B cell (primary cell): ENCODE measurements at regions not wholly inside any gene's neighbourhood (a gene's known extent, or its start where the extent isn't known, plus 50 kb on each side); places are given as distances from the start of the nearest gene placed in this dataset.

Source experiments
- ATAC-seq: fragments of 200-7000 bp; cut with Tn5 transposase; one replicate; pipeline ENCODE4 v1.10.0; 2021; ENCODE audit warnings: low read depth, mild to moderate bottlenecking, moderate number of reproducible peaks, moderate library complexity
- CTCF ChIA-PET: fragments of 350-600 bp; sonication (Branson Sonifier 250); formaldehyde crosslinking; loops from one replicate; lab custom pipeline; 2021; ENCODE audit warnings: antibody characterized with exemption, inconsistent platforms; lab: Charles Lee
- POLR2A ChIA-PET: fragments of 350-600 bp; sonication (Branson Sonifier 250); formaldehyde crosslinking; loops from one replicate; lab custom pipeline; 2021; ENCODE audit warnings: antibody characterized with exemption; lab: Charles Lee
- DNase-seq: peaks from one replicate; pipeline ENCODE4 v3.0.0; 2013
- H2AFZ ChIP-seq: 2 replicates; pipeline ENCODE4 v1.6.1; 2012; ENCODE audit warnings: mild to moderate bottlenecking, low read depth, low read length; ENCODE audit not compliant: insufficient read depth, poor library complexity, severe bottlenecking
- H3K27ac ChIP-seq, 2 donors: 1 replicate in 1 of 2; 2 replicates in 1 of 2; pipeline ENCODE4 v1.5.1; 2012 to 2013; ENCODE audit warnings: low read length in 2 of 2, mild to moderate bottlenecking in 2 of 2, moderate library complexity in 1 of 2
- H3K27me3 ChIP-seq, 4 experiments: fragments of 200-600 bp in 1 of 4; sonication (generic) in 1 of 4; replicated peaks in 1 of 4; 1 replicate in 2 of 4; 2 replicates in 2 of 4; pipeline versions ENCODE4 v1.6.1 to v1.7.0; 2013 to 2016; ENCODE audit warnings: low read length in 3 of 4, mild to moderate bottlenecking in 2 of 4, mixed read lengths in 1 of 4, moderate library complexity in 1 of 4; ENCODE audit not compliant: insufficient read depth in 4 of 4, control insufficient read depth in 3 of 4; ENCODE audit errors: control extremely low read depth in 1 of 4
- H3K36me3 ChIP-seq, 2 experiments: replicated peaks in 1 of 2; 1 replicate in 1 of 2; 2 replicates in 1 of 2; pipeline versions ENCODE4 v1.6.1 to v1.7.1; 2013; ENCODE audit warnings: low read length in 1 of 2; ENCODE audit not compliant: insufficient read depth in 2 of 2, control insufficient read depth in 1 of 2; ENCODE audit errors: control extremely low read depth in 1 of 2, extremely low read depth in 1 of 2
- H3K4me1 ChIP-seq, 2 donors: fragments of 200-600 bp in 1 of 2; sonication (generic) in 1 of 2; 1 replicate in 1 of 2; 2 replicates in 1 of 2; pipeline versions ENCODE4 v1.5.1 to v1.6.1; 2013 to 2017; ENCODE audit warnings: low read length in 2 of 2; ENCODE audit not compliant: control insufficient read depth in 2 of 2, insufficient read depth in 2 of 2
- H3K4me2 ChIP-seq: replicated peaks from 2 replicates; pipeline ENCODE3; 2012; ENCODE audit warnings: mild to moderate bottlenecking, low read depth, low read length; ENCODE audit not compliant: poor library complexity, severe bottlenecking
- H3K4me3 ChIP-seq, 5 experiments: fragments of 200-600 bp in 1 of 5; sonication (generic) in 1 of 5; 1 replicate in 3 of 5; 2 replicates in 2 of 5; pipeline versions ENCODE4 v1.5.1 to v1.7.0; 2011 to 2016; ENCODE audit warnings: low read length in 4 of 5, mild to moderate bottlenecking in 4 of 5, low read depth in 2 of 5, control low read depth in 1 of 5, moderate library complexity in 1 of 5; ENCODE audit not compliant: insufficient read depth in 1 of 5; ENCODE audit errors: control extremely low read depth in 1 of 5, extremely low read depth in 1 of 5
- H3K79me2 ChIP-seq: fragments of 200-600 bp; sonication (generic); one replicate; pipeline ENCODE4 v1.6.0; 2016; ENCODE audit warnings: low read length; ENCODE audit not compliant: control insufficient read depth, insufficient read depth
- H3K9ac ChIP-seq: fragments of 200-600 bp; sonication (generic); 2 replicates; pipeline ENCODE4 v1.6.1; 2017; ENCODE audit warnings: mild to moderate bottlenecking, low read length, moderate library complexity
- H3K9me3 ChIP-seq, 3 donors: one replicate each; pipeline versions ENCODE4 v1.6.1 to v1.7.1; 2013; ENCODE audit warnings: low read length in 2 of 3; ENCODE audit not compliant: control insufficient read depth in 2 of 3, insufficient read depth in 1 of 3; ENCODE audit errors: control extremely low read depth in 1 of 3
- H4K20me1 ChIP-seq: 2 replicates; pipeline ENCODE4 v1.6.0; 2012; ENCODE audit warnings: mild to moderate bottlenecking, low read length; ENCODE audit not compliant: insufficient read depth, control insufficient read depth, poor library complexity, severe bottlenecking
- H3K27ac Mint-ChIP-seq: one replicate; pipeline ENCODE4 v1.8.0; 2021; ENCODE audit warnings: mixed read lengths
- H3K27me3 Mint-ChIP-seq: one replicate; pipeline ENCODE4 v1.8.0; 2021; ENCODE audit warnings: mixed read lengths
- H3K4me1 Mint-ChIP-seq: one replicate; pipeline ENCODE4 v1.8.0; 2021; ENCODE audit warnings: mixed read lengths
- H3K4me3 Mint-ChIP-seq: one replicate; pipeline ENCODE4 v1.8.0; 2021; ENCODE audit warnings: mixed read lengths
- H3K9me3 Mint-ChIP-seq: one replicate; pipeline ENCODE4 v1.8.0; 2022; ENCODE audit warnings: mixed read lengths; ENCODE audit not compliant: insufficient read depth
- EZH2 ChIP-seq: IDR thresholded peaks from 2 replicates; pipeline ENCODE4 v1.6.1; 2012; ENCODE audit warnings: borderline replicate concordance, low read depth, mild to moderate bottlenecking, moderate library complexity, low read length; ENCODE audit not compliant: insufficient read depth, poor library complexity, severe bottlenecking
- WGBS: methylation state at CpG from one replicate; pipeline ENCODE4 v1.1.5; 2013; ENCODE audit warnings: missing lambda C conversion rate; ENCODE audit not compliant: insufficient coverage; 5-methylcytosine and 5-hydroxymethylcytosine counted together
- intact Hi-C: fragments of 100-400 bp; cut with micrococcal nuclease; formaldehyde crosslinking; loops from one replicate; pipeline ENCODE4 v1.10.0; 2022
- TF ChIP-seq, protein P1 (sequence below): fragments of 200-600 bp; IDR thresholded peaks from one replicate; pipeline ENCODE4 v1.8.0; 2022; ENCODE audit warnings: antibody characterized with exemption, mild to moderate bottlenecking

DNA sequence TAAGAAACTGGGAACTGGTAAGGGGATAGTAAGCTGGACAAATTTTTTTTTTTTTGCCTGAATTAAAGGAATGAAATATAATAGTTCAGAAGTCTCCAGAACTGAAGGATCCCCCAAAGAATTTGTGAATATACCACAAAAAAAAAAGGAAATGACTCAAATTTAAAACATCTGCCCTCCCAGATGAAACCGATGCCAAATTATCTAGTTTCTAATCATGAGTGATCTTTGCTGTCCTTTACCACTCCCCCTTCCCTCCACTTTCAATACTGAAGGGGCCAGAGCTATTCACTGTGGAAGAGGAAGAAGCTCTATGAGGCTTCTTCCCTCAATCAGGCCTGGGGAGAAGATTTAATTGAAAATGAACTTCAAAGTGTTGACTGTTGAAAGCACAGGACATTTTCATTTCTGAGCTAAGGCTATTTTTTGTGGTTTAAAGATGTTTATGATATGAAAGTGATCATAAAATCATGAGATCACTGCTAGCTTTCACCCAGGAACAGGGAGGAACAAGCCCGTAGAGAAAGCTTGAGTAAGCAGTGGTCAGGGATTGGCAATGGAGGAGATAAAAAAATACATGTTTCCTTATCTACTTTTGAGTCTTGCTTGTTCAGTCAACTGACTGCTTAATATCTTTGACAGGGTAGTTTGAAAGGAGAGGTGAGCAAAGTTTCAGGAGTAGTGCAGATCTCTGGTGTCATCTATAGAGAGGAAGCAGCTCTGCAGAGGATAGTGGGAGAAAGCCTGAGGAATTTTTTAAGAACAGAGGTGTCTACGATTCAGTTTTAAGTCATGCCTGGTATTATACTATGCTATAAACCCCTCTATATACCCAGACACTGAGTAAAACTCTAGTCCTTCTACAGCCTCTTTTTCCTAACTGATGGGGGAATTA lies 409.5 kb upstream of the FIGN start:
- Histone ChIP-seq H3K9me3 (peaks cover 0 to 9% (median 0%) of the 10 kb centered on the region in 3 donors), H3K4me1 (no peaks in the 10 kb centered on the region), H4K20me1 (no peaks in the 10 kb centered on the region), H3K27me3 (no peaks in the 10 kb centered on the region), H3K79me2 (no peaks in the 10 kb centered on the region), H3K4me2 (no peak overlapping the region), H3K27ac (no peak overlapping the region), H3K9ac (no peak overlapping the region), H3K36me3 (no peaks in the 10 kb centered on the region), H2AFZ (no peak overlapping the region), H3K4me3 (no peak overlapping the region)
- DNase-seq (no peak), ATAC-seq (no peak)
- 100% methylated on average over 1 of the region's 3 CpGs for WGBS
- TF ChIP-seq, protein P1, sequence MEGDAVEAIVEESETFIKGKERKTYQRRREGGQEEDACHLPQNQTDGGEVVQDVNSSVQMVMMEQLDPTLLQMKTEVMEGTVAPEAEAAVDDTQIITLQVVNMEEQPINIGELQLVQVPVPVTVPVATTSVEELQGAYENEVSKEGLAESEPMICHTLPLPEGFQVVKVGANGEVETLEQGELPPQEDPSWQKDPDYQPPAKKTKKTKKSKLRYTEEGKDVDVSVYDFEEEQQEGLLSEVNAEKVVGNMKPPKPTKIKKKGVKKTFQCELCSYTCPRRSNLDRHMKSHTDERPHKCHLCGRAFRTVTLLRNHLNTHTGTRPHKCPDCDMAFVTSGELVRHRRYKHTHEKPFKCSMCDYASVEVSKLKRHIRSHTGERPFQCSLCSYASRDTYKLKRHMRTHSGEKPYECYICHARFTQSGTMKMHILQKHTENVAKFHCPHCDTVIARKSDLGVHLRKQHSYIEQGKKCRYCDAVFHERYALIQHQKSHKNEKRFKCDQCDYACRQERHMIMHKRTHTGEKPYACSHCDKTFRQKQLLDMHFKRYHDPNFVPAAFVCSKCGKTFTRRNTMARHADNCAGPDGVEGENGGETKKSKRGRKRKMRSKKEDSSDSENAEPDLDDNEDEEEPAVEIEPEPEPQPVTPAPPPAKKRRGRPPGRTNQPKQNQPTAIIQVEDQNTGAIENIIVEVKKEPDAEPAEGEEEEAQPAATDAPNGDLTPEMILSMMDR: no peak
- TF ChIP-seq EZH2: no peak
- Mint-ChIP-seq H3K4me3 (no peak overlapping the region), H3K27ac (no peak overlapping the region), H3K4me1 (no peaks in the 10 kb centered on the region), H3K27me3 (no peaks in the 10 kb centered on the region), H3K9me3 (no peaks in the 10 kb centered on the region)
- intact Hi-C loops: no loop called here
- POLR2A ChIA-PET: no interaction called here
- CTCF ChIA-PET: no interaction called here

DNA sequence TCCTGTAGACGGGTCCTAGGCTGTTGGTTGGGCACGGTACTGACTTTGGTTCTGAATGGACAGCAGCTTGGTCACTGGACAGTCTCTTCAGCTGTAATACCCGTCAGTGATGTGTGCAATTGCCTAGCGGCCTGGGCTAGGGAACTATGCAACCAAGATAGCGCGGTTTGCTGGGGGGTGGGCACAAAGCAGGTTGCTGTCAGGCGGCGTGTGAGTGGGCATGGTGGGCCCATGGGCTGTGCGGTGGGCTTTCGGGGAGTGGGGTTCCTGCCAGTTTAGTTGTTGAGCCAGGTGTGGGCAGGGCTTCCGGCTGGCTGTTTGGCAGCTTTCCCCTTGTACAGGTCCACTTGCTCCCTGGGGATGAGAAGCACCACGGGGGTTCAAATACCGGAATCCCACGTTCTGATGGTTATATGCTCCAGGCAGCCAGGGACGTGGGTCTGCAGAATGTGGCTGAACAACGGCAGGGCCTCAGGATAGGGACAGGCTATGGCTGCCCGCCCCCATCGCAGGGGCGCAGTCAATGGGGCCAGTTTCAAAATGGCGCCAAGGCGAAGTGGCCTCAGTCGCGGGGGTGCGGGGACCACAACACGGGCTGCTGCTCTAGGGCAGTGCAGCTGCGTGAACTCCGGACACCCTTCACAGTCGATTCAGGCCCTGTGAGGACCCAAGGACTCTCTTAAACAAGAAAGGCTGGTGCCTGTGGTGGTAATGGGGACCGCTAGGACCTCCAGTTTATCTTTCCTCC lies 407.5 kb upstream of the FIGN start:
- Mint-ChIP-seq H3K27ac (no peak overlapping the region), H3K9me3 (no peaks in the 10 kb centered on the region), H3K4me3 (no peak overlapping the region), H3K4me1 (no peaks in the 10 kb centered on the region), H3K27me3 (no peaks in the 10 kb centered on the region)
- ATAC-seq (no peak), DNase-seq (no peak)
- Histone ChIP-seq H3K9ac (no peak overlapping the region), H2AFZ (no peak overlapping the region), H3K4me1 (no peaks in the 10 kb centered on the region), H3K79me2 (no peaks in the 10 kb centered on the region), H3K36me3 (no peaks in the 10 kb centered on the region), H3K9me3 (peaks cover 0 to 9% (median 0%) of the 10 kb centered on the region in 3 donors), H3K4me3 (no peak overlapping the region), H3K4me2 (no peak overlapping the region), H4K20me1 (no peaks in the 10 kb centered on the region), H3K27me3 (no peaks in the 10 kb centered on the region), H3K27ac (no peak overlapping the region)
- CTCF ChIA-PET: no interaction called here
- POLR2A ChIA-PET: no interaction called here
- TF ChIP-seq, protein P1: no peak
- no peak for TF ChIP-seq EZH2
- intact Hi-C loops: no loop called here
- 95% methylated on average over 29 of the region's 29 CpGs for WGBS
